Epithelial cell of proximal tubule (primary cell): ENCODE measurements at regions not wholly inside any gene's neighbourhood (a gene's known extent, or its start where the extent isn't known, plus 50 kb on each side); places are given as distances from the start of the nearest gene placed in this dataset.

Experiments
- DNase-seq: peaks from one replicate; pipeline ENCODE4 v3.0.0-alpha.2; 2011; ENCODE audit warnings: low read depth
- H3K4me3 ChIP-seq: 2 replicates; pipeline ENCODE4 v1.5.1; 2011; ENCODE audit warnings: low read depth, mild to moderate bottlenecking, low read length
- TF ChIP-seq, protein P1 (sequence below): conservative IDR thresholded peaks from 2 replicates; pipeline ENCODE4 v1.5.1; 2012; ENCODE audit warnings: low read depth, mild to moderate bottlenecking, low read length

DNA sequence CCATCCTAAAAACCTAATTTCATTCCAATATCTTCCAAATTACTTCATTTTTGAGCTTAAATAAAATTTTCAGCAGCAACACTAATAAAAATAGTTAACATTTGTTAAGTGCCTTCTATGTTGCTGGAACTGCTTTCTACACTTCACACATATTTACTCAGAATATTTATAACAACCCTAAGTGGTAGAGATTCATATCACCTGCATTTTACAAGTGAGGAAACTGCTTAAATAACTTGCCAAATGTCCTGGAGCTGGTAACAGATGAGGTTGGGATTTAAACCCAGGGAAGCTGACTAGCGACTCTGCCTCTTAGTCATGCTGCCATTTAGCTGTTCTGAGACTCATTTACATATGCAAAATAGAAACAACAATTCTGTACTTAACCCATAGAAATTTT is 86.1 kb upstream of the PBX1 start:
- DNase-seq = no peak
- TF ChIP-seq, protein P1, sequence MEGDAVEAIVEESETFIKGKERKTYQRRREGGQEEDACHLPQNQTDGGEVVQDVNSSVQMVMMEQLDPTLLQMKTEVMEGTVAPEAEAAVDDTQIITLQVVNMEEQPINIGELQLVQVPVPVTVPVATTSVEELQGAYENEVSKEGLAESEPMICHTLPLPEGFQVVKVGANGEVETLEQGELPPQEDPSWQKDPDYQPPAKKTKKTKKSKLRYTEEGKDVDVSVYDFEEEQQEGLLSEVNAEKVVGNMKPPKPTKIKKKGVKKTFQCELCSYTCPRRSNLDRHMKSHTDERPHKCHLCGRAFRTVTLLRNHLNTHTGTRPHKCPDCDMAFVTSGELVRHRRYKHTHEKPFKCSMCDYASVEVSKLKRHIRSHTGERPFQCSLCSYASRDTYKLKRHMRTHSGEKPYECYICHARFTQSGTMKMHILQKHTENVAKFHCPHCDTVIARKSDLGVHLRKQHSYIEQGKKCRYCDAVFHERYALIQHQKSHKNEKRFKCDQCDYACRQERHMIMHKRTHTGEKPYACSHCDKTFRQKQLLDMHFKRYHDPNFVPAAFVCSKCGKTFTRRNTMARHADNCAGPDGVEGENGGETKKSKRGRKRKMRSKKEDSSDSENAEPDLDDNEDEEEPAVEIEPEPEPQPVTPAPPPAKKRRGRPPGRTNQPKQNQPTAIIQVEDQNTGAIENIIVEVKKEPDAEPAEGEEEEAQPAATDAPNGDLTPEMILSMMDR = no peak
- H3K4me3 ChIP-seq = no peak overlapping the region

DNA sequence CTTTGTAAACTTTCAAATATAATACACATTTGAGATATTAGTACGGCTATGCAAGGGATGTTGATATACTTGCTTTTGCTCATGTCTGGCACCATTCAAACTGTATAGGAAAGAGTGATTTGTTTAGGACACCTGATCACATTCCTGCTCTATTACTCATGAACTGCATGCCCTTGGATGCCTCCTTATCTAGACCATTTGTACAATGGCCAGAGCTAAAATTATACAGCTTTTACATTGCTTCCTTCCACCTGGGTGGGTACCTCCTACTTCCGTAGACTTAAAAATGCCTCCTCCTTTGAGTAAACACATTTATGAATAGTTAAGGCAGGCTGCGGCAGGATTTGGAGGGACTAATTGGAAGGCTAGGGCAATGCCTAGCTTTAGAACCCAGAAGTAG is 85.4 kb upstream of the PBX1 start:
- TF ChIP-seq, protein P1 = no peak
- no peak overlapping the region for H3K4me3 ChIP-seq
- no peak for DNase-seq

DNA sequence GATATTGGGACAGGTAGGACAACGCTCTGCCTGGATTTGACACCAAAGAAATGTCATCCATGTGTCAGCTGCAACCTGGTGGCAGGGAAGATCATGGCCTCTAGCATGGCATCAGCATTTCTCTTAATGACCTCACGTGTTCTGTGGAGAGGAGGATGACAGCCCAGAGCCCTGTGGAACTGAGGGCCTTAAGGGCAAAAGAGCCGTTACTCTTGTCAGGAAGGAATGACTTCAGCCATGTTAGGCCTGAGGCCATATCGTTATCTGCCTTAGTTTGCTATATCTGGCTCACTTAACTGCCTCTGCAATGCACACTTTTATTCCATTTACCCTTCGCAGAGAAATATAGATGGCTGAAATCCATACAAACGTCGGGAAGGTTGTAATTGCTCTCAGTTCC is 83.2 kb upstream of the PBX1 start:
- H3K4me3 ChIP-seq = no peak overlapping the region
- TF ChIP-seq, protein P1 = no peak
- no peak for DNase-seq

DNA sequence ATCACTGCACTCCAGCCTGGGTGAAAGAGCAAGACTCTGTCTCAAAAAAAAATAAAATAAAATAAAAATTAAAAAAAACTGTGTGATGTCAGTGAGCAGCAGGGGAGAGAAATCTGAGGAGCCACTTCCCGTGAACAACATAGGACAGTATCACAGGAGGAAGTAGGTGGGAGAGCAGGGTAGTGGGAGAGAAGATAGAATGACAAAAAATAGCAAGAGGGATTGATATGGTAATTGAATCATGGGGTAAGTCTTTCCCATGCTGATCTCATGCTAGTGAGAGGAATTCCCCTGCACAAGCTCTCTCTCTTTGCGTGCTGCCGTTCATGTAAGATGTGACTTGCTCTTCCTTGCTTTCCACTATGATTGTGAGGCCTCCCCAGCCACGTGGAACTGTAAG is 81.6 kb upstream of the PBX1 start:
- TF ChIP-seq, protein P1 = no peak
- no peak for DNase-seq
- H3K4me3 ChIP-seq = no peak overlapping the region

DNA sequence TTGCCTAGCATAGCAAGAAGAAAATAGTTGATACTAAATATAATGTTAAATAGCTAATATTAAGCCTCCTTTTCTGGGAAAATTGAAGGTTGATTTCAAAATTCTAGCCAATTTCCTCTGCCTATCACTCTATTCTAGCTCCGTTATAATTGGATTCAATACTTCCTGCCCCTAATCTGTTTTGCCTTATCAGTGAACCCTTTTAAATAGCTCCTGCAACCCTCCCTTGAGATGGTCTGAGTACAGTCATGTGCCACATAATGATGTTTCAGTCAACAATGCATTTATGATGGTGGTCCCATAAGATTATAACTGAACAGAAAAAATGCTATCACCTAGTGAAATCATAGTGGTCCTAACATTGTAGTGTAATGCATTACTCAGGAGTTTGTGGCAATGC is 79.7 kb upstream of the PBX1 start:
- no peak overlapping the region for H3K4me3 ChIP-seq
- DNase-seq = no peak
- TF ChIP-seq, protein P1 = no peak

DNA sequence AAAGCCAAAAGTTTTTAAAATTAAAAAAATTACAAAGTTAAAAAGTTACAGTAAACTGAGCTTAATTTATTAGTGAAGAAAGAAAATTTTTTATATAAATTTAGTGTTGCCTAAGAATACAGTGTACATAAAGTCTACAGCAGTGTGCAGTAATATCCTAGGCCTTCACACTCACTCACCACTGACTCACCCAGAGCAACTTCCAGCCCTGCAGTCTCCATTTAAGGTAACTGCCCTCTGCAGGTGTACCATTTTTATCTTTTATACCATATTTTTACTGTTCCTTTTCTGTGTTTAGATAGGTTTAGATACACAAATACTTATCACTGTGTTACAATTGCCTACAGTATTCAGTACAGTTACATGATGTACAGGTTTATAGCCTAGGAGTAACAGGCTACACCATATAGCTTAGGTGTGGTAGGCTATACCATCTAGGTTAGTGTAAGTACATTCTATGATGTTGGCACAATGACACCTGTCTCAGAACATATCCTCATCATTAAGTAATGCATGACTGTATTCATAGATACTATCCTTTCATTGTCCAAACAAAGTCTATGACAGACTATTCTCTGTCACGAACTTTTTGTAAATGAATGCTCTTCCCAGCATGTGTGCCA is 78.6 kb upstream of the PBX1 start:
- TF ChIP-seq, protein P1 = no peak
- no peak for DNase-seq

DNA sequence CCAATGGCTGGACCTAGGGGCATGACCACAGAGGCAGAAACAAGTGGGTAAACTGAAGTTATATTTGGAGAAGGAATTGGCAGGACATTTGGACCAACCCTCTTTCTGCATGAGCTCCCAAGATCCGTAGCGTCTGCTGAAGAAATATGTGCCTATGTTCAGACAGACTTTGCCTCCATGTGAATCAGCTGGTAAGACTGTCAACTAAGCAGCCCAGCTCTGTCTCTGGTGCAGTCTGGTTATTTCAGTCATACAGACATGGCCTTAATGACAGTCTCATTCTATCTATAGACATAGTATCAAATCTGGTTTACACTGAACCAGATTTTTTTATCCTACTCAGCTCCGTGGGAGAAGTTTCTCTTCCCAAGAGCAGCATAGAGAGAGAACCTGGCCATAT is 63.1 kb upstream of the PBX1 start:
- no peak for DNase-seq
- no peak overlapping the region for H3K4me3 ChIP-seq
- TF ChIP-seq, protein P1 = no peak

More for the DNA sequence above, 78.6 kb upstream of the PBX1 start:
- H3K4me3 ChIP-seq = no peak overlapping the region
